Esophagus muscularis mucosa (tissue), 4 donors: ENCODE measurements at regions not wholly inside any gene's neighbourhood (a gene's known extent, or its start where the extent isn't known, plus 50 kb on each side); places are given as distances from the start of the nearest gene placed in this dataset.

Experiments used
- DNase-seq: peaks from one replicate; pipeline ENCODE4 v3.0.0-alpha.2; 2017; ENCODE audit errors: extremely low spot score
- H3K27ac ChIP-seq, 4 donors: fragments of 200-600 bp; sonication (generic); replicated peaks in 1 of 4; 1 replicate in 3 of 4; 2 replicates in 1 of 4; pipeline ENCODE4 v1.5.1; 2016 to 2019; ENCODE audit warnings: mild to moderate bottlenecking in 1 of 4
- H3K27me3 ChIP-seq, 4 donors: fragments of 200-600 bp; sonication (generic); one replicate each; pipeline versions ENCODE4 v1.5.1 to v1.6.0; 2016 to 2019
- H3K36me3 ChIP-seq, 4 donors: fragments of 200-600 bp; sonication (generic); one replicate each; pipeline ENCODE4 v1.5.1; 2016 to 2019
- H3K4me1 ChIP-seq, 4 donors: fragments of 200-600 bp; sonication (generic); one replicate each; pipeline ENCODE4 v1.5.1; 2016 to 2019
- H3K4me3 ChIP-seq, 4 donors: fragments of 200-600 bp; sonication (generic); 1 replicate in 2 of 4; 2 replicates in 2 of 4; pipeline ENCODE4 v1.5.1; 2016 to 2019; ENCODE audit warnings: mild to moderate bottlenecking in 4 of 4, moderate library complexity in 1 of 4
- H3K9me3 ChIP-seq, 4 donors: fragments of 200-600 bp; sonication (generic); 1 replicate in 3 of 4; 2 replicates in 1 of 4; pipeline ENCODE4 v1.5.1; 2016 to 2019
- EP300 ChIP-seq: sonication (generic); formaldehyde crosslinking; IDR thresholded peaks from one replicate; pipeline ENCODE4 v1.6.1; 2017; ENCODE audit warnings: antibody characterized with exemption
- POLR2A ChIP-seq: fragments of 450-650 bp; IDR thresholded peaks from one replicate; pipeline ENCODE4 v1.6.1; 2017; ENCODE audit warnings: antibody characterized with exemption, moderate library complexity, mild to moderate bottlenecking, low read depth
- POLR2AphosphoS5 ChIP-seq, 2 donors: sonication (generic); formaldehyde crosslinking; IDR thresholded peaks; one replicate each; pipeline ENCODE4 v1.6.1; 2017; ENCODE audit warnings: antibody characterized with exemption in 2 of 2
- WGBS: methylation state at CpG from one replicate; pipeline ENCODE4 v1.1.5; 2018; 5-methylcytosine and 5-hydroxymethylcytosine counted together
- intact Hi-C: fragments of 100-400 bp; cut with DNase I; formaldehyde crosslinking; loops from one replicate; pipeline ENCODE4 v1.15.1; 2023
- TF ChIP-seq, protein P1 (sequence below), 3 experiments: fragments of 200-600 bp in 2 of 3; fragments of 450-650 bp in 1 of 3; sonication (generic) in 2 of 3; IDR thresholded peaks; one replicate each; pipeline ENCODE4 v1.5.1; 2017 to 2019; ENCODE audit warnings: antibody characterized with exemption in 3 of 3, mild to moderate bottlenecking in 2 of 3, moderate library complexity in 1 of 3

DNA sequence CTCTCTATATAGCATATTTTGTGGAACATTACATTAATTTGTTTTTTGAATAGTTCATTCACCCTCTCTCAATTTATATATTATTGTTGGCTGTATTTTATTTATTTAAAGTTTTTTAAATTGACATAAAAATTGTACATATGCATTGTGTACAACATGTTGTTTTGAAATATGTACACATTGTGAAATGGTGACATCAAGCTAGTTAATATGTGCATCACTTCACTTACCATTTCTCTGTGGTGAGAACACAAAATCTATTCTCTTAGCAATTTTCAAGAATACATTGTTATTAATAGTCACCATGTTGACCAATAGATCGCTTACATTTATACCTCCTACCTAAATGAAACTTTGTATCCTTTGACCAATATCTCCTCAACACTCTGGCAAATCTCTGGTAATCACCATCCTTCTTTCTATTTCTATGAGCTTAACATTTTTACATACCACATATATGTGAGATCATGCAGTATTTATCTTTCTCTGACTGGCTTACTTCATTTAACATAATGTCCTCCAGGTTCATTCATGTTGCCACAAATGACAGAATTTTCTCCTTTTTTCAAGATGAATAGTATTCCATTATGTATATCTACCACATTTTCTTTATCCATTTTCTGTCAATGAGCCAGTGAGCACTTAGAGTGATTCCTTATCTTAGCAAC lies 180.9 kb upstream of the DEPDC1 start:
- DNase-seq: no peak
- TF ChIP-seq EP300: no peak
- H3K9me3 ChIP-seq: no peaks in the 10 kb centered on the region
- no peak overlapping the region for H3K27ac ChIP-seq
- 94% methylated on average over 1 of the region's 1 CpG for WGBS
- no peaks in the 10 kb centered on the region for H3K27me3 ChIP-seq
- intact Hi-C loops: no loop called here
- no peaks in the 10 kb centered on the region for H3K4me1 ChIP-seq
- H3K4me3 ChIP-seq: no peak overlapping the region
- H3K36me3 ChIP-seq: no peaks in the 10 kb centered on the region

DNA sequence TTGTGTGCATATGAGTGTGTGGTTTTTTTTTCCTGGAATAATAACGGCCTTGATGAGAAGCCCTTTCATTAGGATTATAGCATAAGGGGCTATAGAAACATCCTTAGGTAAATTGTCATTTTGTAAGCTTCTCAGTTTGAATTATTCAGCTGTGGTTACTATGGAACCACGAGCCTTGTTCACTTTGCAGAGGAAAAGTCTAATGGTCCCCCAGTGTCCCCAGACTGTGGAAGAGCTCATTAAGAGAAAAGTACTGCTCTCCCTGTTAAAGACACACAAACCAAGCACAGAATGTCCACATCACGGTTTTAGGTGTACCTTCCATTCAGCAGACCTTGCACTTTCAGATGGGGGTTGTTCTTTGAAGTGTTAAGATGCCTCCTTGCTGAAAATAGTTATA lies 199.3 kb upstream of the DEPDC1 start:
- no peak for DNase-seq
- Histone ChIP-seq H3K36me3 (no peaks in the 10 kb centered on the region), H3K4me3 (no peak overlapping the region), H3K27me3 (no peaks in the 10 kb centered on the region), H3K4me1 (no peaks in the 10 kb centered on the region), H3K27ac (no peak overlapping the region), H3K9me3 (no peaks in the 10 kb centered on the region)
- 78% methylated on average over 3 of the region's 3 CpGs for WGBS
- TF ChIP-seq EP300: no peak
- TF ChIP-seq, protein P1, sequence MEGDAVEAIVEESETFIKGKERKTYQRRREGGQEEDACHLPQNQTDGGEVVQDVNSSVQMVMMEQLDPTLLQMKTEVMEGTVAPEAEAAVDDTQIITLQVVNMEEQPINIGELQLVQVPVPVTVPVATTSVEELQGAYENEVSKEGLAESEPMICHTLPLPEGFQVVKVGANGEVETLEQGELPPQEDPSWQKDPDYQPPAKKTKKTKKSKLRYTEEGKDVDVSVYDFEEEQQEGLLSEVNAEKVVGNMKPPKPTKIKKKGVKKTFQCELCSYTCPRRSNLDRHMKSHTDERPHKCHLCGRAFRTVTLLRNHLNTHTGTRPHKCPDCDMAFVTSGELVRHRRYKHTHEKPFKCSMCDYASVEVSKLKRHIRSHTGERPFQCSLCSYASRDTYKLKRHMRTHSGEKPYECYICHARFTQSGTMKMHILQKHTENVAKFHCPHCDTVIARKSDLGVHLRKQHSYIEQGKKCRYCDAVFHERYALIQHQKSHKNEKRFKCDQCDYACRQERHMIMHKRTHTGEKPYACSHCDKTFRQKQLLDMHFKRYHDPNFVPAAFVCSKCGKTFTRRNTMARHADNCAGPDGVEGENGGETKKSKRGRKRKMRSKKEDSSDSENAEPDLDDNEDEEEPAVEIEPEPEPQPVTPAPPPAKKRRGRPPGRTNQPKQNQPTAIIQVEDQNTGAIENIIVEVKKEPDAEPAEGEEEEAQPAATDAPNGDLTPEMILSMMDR (IDR thresholded peaks at IDR 0.05): no peak
- no peak for TF ChIP-seq POLR2A
- TF ChIP-seq POLR2AphosphoS5 (IDR thresholded peaks at IDR 0.05): no peak
- intact Hi-C loops: no loop called here

DNA sequence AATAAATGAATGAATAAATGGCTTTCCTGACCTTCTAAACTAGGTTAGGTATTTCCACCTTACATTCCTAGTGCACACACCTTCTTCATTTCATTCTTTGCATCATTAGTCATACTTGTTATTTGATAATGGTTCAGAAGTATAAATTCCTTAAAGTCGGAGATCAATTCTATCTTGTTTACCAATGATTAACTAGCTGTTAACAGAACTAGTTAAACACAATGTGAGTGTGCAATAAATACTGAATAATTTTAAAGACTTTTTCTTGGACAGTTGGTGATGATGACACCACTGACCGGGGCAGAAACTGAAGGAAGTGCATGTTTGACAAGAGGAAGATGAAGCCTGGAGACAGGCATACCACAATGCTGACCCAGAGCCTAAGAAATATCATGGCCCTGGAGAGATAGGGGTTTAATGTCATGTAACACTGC lies 207.1 kb upstream of the DEPDC1 start:
- intact Hi-C loops: no loop called here
- H3K27me3 ChIP-seq: no peaks in the 10 kb centered on the region
- TF ChIP-seq EP300: no peak
- TF ChIP-seq POLR2AphosphoS5 (IDR thresholded peaks at IDR 0.05): no peak
- TF ChIP-seq, protein P1 (IDR thresholded peaks at IDR 0.05): no peak
- TF ChIP-seq POLR2A: no peak
- DNase-seq: no peak
- H3K4me3 ChIP-seq: no peak overlapping the region
- no peaks in the 10 kb centered on the region for H3K9me3 ChIP-seq
- 77% methylated on average over 2 of the region's 2 CpGs for WGBS
- no peaks in the 10 kb centered on the region for H3K36me3 ChIP-seq
- H3K27ac ChIP-seq: no peak overlapping the region
- peaks cover 0 to 14% (median 4%) of the 10 kb centered on the region in 4 donors for H3K4me1 ChIP-seq

DNA sequence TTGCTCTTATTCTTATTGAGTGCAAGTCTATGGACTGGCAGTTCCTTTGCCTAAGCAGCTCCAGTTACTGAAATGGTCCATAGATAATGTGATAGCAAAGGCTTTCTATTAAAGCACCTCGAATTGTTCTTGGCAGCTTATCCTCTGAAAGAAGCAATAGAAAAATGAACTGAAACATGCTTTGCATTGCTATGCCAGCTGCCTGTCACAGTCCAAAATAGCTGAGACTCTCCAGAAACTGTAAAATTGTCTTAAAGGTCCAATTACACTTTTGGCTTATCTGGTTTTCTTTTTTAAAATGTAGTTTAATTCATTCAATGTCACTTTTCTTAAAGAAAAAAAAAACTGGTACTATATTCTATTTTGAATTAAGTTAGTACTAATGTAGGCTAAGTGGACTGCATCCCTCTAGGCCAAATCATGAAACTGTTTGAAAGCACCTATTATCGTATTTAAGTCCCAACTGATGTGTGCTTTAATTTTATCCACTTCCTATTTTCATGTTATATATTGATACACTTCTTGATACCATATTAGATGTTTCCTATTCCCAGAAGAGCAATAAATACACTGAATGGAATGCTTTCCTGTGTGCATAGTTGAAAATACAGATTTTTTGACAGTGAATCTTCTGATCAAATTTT lies 208.0 kb upstream of the DEPDC1 start:
- 50% methylated on average over 2 of the region's 2 CpGs for WGBS

DNA sequence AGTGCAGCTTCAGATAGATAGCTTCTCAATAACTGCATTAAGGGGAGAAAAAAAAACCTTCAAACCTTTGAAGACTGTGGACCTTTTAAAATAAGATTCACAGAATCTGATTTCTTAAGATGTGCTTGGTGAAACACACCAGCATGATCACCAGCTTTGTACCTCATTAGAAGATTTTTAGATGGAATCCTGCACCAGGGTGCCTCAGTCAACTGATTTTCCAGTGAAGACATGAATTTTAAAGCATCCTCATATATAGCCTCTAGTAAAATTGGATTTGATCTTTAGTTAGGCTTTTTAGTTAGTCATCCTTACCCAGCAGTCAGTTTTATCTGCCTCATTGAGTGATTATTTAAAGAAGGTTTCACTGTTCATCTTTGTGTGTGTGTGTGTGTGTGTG lies 208.6 kb upstream of the DEPDC1 start:
- Histone ChIP-seq H3K4me1 (peaks cover 0 to 14% (median 4%) of the 10 kb centered on the region in 4 donors), H3K27ac (no peak overlapping the region), H3K27me3 (no peaks in the 10 kb centered on the region), H3K4me3 (no peak overlapping the region), H3K9me3 (peaks cover 0 to 15% (median 12%) of the 10 kb centered on the region in 4 donors), H3K36me3 (no peaks in the 10 kb centered on the region)
- DNase-seq: no peak
- no peak for TF ChIP-seq EP300
- TF ChIP-seq, protein P1 (IDR thresholded peaks at IDR 0.05): no peak
- TF ChIP-seq POLR2A: no peak
- TF ChIP-seq POLR2AphosphoS5 (IDR thresholded peaks at IDR 0.05): no peak
- intact Hi-C loops: no loop called here

More for the DNA sequence above, 208.0 kb upstream of the DEPDC1 start:
- Histone ChIP-seq H3K27me3 (no peaks in the 10 kb centered on the region), H3K9me3 (peaks cover 0 to 10% (median 7%) of the 10 kb centered on the region in 4 donors), H3K4me3 (no peak overlapping the region), H3K36me3 (no peaks in the 10 kb centered on the region), H3K4me1 (peaks cover 0 to 14% (median 4%) of the 10 kb centered on the region in 4 donors), H3K27ac (no peak overlapping the region)
- intact Hi-C loops: no loop called here
- TF ChIP-seq, protein P1 (IDR thresholded peaks at IDR 0.05): no peak
- DNase-seq: no peak
